ENCODE measurements at regions not wholly inside any gene's neighbourhood (a gene's known extent, or its start where the extent isn't known, plus 50 kb on each side); places are given as distances from the start of the nearest gene placed in this dataset. TPM values are rescaled to one million over a fixed set of nuclear protein-coding genes. Genes with fewer than 3 reads are reported as not detected.

DNA sequence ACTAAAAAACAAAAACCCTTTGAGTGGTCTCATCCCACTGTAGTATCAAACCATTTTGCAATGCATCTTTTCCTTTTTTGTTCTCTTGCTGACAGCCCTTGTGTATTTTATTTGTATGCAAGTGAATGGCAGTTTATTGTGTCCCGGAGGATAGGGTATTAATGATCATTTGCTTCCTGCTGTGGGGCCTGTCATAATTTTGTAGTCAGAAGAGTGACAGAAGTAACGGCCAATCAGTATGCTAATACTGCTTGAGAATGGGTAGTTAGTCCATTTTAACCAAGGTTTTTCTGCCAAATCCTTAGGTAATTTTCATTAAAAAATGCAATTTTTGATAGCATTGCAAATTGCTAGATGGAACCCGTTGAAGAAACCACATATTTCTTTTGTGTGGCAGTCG, 75.5 kb upstream of the PLSCR5 start:
- DNase-seq (ENCODE audit: low read depth in 2 of 3, low spot score in 2 of 3): no peak

DNA sequence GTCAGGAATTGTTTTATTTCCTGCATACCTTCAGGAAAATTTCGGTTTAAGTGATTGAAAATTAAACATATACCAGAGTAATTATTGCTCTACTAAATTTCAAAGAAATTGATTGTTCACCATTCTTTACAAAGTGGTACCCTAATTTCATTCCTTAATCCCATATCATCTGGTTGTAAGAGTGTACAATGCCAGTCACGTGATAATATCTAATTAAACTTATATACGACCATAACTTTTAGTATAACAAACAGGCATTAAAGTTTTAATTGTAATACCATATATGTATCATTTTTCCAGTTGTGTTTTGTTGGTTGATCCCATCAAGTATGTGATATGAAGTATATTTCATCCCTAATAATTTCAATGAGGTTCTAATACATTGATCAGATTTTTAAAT, 74.8 kb upstream of the PLSCR5 start:
- DNase-seq (ENCODE audit: low read depth in 2 of 3, low spot score in 2 of 3): no peak

DNA sequence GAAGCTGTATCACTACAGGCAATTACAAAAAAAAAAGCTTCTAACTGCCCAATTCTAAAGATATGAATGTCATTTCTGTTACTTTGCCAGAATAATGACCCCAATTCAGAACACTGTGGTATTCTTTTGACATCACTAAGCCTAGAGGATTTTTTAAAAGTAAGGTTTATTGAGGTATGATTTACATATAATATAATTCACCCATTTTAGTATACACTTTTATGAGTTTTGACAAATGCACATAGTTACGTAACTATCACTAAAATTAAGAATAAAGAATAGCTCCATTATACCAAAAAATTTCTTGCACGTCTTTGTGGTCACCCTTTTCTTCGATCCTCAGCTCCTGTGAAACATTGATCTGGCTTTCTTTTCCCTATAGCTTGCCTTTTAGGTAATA, 74.0 kb upstream of the PLSCR5 start:
- no peak for DNase-seq (ENCODE audit: low read depth in 2 of 3, low spot score in 2 of 3)

DNA sequence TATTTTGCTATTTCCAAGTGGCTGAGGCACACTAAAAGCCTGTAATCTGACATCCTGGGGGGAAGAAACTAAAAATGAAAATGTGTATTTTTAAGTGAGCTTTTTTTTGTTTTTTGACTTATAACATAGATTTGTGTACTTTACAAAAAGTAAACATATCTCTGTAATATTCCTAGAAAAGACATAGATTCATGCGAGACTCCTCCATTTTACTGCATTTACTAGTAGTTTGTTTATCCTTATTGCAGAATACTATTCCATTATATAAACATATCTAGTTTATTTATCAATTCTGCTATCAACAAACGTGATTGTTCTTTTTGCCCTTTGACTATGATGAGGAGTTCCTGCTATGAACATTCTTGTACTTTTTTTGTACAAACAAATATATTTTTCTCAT, 67.8 kb upstream of the PLSCR5 start:
- no peak for DNase-seq (ENCODE audit: low read depth in 2 of 3, low spot score in 2 of 3)

DNA sequence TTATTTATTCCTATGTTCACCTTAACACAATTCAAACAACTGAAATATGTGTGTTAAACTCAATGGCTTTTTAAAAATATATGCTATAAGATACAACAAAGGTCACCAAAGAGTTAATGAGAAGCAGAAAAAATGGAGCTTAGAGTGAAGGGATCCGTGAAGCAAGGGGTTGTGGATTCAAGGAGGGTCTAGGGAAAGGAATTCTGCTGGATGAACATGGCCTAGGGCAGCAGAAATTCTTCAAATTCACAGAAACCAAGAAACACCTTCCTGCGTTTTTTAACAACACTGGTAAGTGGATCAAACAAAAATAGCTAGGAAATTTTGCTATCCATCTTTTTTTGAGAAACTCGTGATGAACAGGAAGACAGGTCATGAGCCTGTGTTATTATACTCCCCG, 59.3 kb upstream of the PLSCR5 start:
- DNase-seq (ENCODE audit: low read depth in 2 of 3, low spot score in 2 of 3): no peak

DNA sequence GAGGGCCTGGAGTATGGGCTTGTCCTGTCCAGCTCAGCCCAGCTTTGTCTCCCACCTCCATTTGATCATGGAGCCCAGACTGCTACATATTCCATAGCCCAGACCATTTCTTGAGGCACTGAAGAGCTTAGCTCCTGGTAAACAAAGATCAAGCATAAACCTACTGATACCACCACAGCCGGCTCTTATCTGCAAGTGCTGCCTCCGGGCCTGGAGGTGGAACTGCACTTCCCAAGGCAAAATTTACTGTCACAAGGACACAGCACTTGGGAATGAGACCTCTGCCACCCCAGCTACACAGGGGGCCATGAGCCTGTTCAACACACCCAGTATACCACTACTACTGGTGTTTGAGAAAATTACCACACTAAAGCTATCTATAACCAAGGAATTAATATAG, 53.7 kb upstream of the PLSCR5 start:
- no peak for DNase-seq (ENCODE audit: low read depth in 2 of 3, low spot score in 2 of 3)

DNA sequence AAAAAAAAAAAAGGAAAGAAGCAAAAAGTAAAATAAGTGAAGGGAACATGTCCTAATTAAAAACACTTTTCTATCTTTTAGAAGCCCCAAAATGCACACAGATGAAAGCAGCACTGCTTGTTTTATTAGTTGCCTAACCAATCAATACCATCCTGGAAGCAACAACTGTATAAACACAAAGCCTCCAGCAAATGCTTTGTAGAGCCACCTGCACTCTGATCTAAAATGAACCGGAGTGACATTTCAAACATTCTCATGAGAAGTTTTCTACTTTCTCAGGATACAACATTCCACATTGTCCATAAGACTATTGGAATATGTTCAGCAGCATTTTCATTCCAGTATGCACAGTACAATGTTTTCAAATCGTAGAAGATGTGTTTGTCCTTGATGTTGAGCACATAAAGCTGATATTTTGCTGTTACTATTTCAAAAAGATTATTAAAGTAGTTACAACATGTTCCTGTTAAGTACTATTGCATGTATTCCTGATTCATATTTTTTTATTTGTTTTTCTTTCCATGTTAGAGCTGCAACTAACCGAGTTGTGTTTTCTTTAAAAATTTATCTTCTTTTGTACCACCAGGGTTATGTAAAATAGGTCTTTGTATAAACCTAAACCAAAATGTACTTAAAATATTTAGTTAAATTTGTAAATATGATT, 50.3 kb upstream of the PLSCR5 start:
- no peak for DNase-seq (ENCODE audit: low read depth in 2 of 3, low spot score in 2 of 3)

Small RNA genes in the stretch of these regions (small RNA-seq; reads per million reads assigned to genes)
- not detected for gene RNU6-505P
